D721Med (cell line): ENCODE measurements at regions not wholly inside any gene's neighbourhood (a gene's known extent, or its start where the extent isn't known, plus 50 kb on each side); places are given as distances from the start of the nearest gene placed in this dataset.

Experiments
- DNase-seq: peaks from one replicate; pipeline ENCODE4 v3.0.0; 2011; ENCODE audit warnings: low spot score; ENCODE audit not compliant: insufficient read length
- FAIRE-seq: peaks from 2 replicates; lab custom pipeline; 2011; peaks lifted over from hg19 to GRCh38; lab: Jason Lieb, UNC
- CTCF ChIP-seq: IDR thresholded peaks from 2 replicates; pipeline ENCODE4 v1.5.1; 2012; ENCODE audit warnings: mild to moderate bottlenecking, control low read depth; ENCODE audit not compliant: insufficient read depth; ENCODE audit errors: missing control alignments

GRCh38 chr15:48064421-48064820 lies 56.4 kb upstream of the SLC24A5 start:
- DNase-seq (no peak), FAIRE-seq (no peak)
- TF ChIP-seq CTCF = no peak

- no peak for FAIRE-seq
Measured at GRCh38 chr15:48066456-48066855, 54.3 kb upstream of the SLC24A5 start.

More at GRCh38 chr15:48066456-48066855, 54.3 kb upstream of the SLC24A5 start:
- DNase-seq = no peak
- TF ChIP-seq CTCF = no peak
